KMS-11 (cell line): ENCODE measurements at regions not wholly inside any gene's neighbourhood (a gene's known extent, or its start where the extent isn't known, plus 50 kb on each side); places are given as distances from the start of the nearest gene placed in this dataset.

Experiments used
- H2AFZ ChIP-seq: fragments of 200-600 bp; sonication (generic); 2 replicates; pipeline ENCODE4 v1.6.1; 2016; ENCODE audit warnings: antibody characterized with exemption, mixed run types, low read depth
- H3K27ac ChIP-seq: fragments of 200-600 bp; sonication (generic); 2 replicates; pipeline ENCODE4 v1.6.1; 2016; ENCODE audit warnings: mild to moderate bottlenecking, mixed run types
- H3K27me3 ChIP-seq: fragments of 200-600 bp; sonication (generic); 2 replicates; pipeline ENCODE4 v1.6.1; 2017; ENCODE audit warnings: mild to moderate bottlenecking, low read depth, mixed run types, moderate library complexity; ENCODE audit not compliant: insufficient read depth
- H3K36me3 ChIP-seq: fragments of 200-600 bp; sonication (generic); 2 replicates; pipeline ENCODE4 v1.6.1; 2017; ENCODE audit warnings: mild to moderate bottlenecking, mixed run types; ENCODE audit not compliant: insufficient read depth
- H3K4me1 ChIP-seq: fragments of 200-600 bp; sonication (generic); 2 replicates; pipeline ENCODE4 v1.6.1; 2016; ENCODE audit warnings: mild to moderate bottlenecking, low read depth, mixed run types; ENCODE audit not compliant: poor library complexity, severe bottlenecking
- H3K4me2 ChIP-seq: fragments of 200-600 bp; sonication (generic); 2 replicates; pipeline ENCODE4 v1.7.0; 2016; ENCODE audit warnings: mild to moderate bottlenecking, mixed run types
- H3K4me3 ChIP-seq: fragments of 200-600 bp; sonication (generic); IDR thresholded peaks from 2 replicates; pipeline ENCODE4 v1.6.1; 2017; ENCODE audit warnings: low read depth, low read length, mixed read lengths; ENCODE audit not compliant: insufficient read depth
- H3K79me2 ChIP-seq: fragments of 200-600 bp; sonication (generic); 2 replicates; pipeline ENCODE4 v1.6.1; 2016; ENCODE audit warnings: low read depth, mixed run types; ENCODE audit not compliant: insufficient read depth
- H3K9ac ChIP-seq: fragments of 200-600 bp; sonication (generic); 2 replicates; pipeline ENCODE4 v1.6.1; 2016; ENCODE audit warnings: mild to moderate bottlenecking, mixed run types
- H4K20me1 ChIP-seq: fragments of 200-600 bp; sonication (generic); 2 replicates; pipeline ENCODE4 v1.6.1; 2016; ENCODE audit warnings: mild to moderate bottlenecking, mixed run types; ENCODE audit not compliant: insufficient read depth
- TF ChIP-seq, protein P1 (sequence below): fragments of 200-600 bp; sonication (generic); conservative IDR thresholded peaks from 2 replicates; pipeline ENCODE4 v1.6.1; 2017; ENCODE audit warnings: low read depth, mild to moderate bottlenecking, antibody characterized with exemption, low read length, moderate library complexity, mixed read lengths

DNA sequence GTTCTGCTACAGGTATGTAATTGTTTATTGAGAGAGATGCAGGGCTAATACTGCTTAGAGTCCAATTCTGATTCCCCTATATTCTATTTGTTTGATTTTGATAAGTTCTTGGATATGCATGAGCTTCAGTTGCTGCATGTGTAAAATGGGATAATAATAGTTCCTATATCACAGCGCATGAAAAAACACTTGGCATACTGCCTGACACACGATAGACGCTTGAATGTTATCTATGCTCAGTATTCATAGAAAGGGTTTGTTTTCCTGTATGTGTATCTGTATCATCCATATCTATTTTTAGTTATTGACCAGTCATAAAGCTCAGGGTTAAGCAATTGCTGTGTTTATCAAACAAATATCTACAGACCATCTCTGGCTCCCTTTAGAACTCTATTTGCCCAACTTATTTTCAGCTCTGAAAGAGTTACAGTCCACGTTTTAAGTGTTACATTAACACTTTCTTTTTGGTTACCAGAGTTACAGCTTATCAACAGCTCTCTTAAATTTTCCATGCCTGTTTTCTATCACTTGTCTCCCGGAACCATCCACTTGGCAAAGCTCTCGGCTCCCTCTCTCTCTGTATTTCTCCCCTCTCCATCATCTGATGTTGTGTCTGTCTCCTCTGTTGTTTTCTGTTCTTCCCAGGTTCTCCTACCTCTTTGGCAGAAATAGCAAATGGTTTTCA lies 334.8 kb downstream of the CBLN1 start:
- Histone ChIP-seq H3K79me2 (no peaks in the 10 kb centered on the region), H4K20me1 (no peaks in the 10 kb centered on the region), H3K36me3 (no peaks in the 10 kb centered on the region), H3K27ac (no peak overlapping the region), H3K4me2 (no peak overlapping the region), H2AFZ (no peak overlapping the region), H3K4me3 (no peak overlapping the region), H3K4me1 (no peaks in the 10 kb centered on the region), H3K27me3 (no peaks in the 10 kb centered on the region), H3K9ac (no peak overlapping the region)
- TF ChIP-seq, protein P1, sequence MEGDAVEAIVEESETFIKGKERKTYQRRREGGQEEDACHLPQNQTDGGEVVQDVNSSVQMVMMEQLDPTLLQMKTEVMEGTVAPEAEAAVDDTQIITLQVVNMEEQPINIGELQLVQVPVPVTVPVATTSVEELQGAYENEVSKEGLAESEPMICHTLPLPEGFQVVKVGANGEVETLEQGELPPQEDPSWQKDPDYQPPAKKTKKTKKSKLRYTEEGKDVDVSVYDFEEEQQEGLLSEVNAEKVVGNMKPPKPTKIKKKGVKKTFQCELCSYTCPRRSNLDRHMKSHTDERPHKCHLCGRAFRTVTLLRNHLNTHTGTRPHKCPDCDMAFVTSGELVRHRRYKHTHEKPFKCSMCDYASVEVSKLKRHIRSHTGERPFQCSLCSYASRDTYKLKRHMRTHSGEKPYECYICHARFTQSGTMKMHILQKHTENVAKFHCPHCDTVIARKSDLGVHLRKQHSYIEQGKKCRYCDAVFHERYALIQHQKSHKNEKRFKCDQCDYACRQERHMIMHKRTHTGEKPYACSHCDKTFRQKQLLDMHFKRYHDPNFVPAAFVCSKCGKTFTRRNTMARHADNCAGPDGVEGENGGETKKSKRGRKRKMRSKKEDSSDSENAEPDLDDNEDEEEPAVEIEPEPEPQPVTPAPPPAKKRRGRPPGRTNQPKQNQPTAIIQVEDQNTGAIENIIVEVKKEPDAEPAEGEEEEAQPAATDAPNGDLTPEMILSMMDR: no peak

DNA sequence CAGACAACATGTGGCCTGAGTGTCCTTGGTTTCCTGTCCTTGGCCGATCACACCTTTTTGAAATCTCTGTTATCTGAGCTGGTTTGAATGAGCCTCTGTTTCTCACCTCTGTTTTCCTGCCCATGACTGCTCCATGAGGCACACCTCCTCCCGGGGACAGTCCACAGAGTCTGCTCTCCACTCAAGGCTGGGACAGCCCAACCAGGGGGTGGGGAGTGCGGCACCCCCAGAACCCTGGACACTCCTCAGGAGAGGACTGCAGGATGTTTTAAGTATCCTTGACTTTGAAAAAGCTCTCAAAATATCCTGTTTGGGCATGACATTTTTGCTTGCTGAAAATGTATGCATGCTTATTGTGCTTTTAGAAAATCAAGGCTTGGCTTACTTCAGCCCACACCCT lies 333.0 kb upstream of the N4BP1 start:
- Histone ChIP-seq H2AFZ (no peak overlapping the region), H3K4me3 (no peak overlapping the region), H3K4me2 (no peak overlapping the region), H3K27ac (no peak overlapping the region), H3K79me2 (no peaks in the 10 kb centered on the region), H3K36me3 (no peaks in the 10 kb centered on the region), H4K20me1 (no peaks in the 10 kb centered on the region), H3K4me1 (no peaks in the 10 kb centered on the region), H3K9ac (no peak overlapping the region), H3K27me3 (no peaks in the 10 kb centered on the region)
- TF ChIP-seq, protein P1: no peak

DNA sequence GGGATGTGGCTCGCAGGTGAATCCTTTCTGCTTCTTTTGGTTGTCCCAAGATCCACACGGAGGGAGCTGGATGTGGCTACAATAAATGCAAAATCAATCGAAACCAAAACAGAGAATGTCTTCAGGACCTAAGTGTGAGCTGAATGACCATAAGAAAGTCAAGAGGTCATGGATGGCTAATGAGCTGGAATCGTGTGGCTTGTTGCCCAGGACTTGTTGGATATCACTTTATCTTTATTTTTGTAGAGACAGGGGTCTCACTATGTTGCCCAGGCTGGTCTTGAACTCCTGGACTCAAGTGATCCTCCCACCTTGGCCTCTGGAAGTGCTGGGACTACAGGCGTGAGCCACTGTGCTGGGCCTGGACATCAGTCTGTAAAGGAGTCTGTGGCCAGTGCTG lies 326.8 kb upstream of the N4BP1 start:
- no peak overlapping the region for H3K4me2 ChIP-seq
- H3K36me3 ChIP-seq: no peaks in the 10 kb centered on the region
- TF ChIP-seq, protein P1: no peak
- H3K27me3 ChIP-seq: no peaks in the 10 kb centered on the region
- H4K20me1 ChIP-seq: no peaks in the 10 kb centered on the region
- no peaks in the 10 kb centered on the region for H3K4me1 ChIP-seq
- H3K9ac ChIP-seq: no peak overlapping the region
- no peak overlapping the region for H3K27ac ChIP-seq
- H3K4me3 ChIP-seq: no peak overlapping the region
- no peaks in the 10 kb centered on the region for H3K79me2 ChIP-seq
- H2AFZ ChIP-seq: no peak overlapping the region

DNA sequence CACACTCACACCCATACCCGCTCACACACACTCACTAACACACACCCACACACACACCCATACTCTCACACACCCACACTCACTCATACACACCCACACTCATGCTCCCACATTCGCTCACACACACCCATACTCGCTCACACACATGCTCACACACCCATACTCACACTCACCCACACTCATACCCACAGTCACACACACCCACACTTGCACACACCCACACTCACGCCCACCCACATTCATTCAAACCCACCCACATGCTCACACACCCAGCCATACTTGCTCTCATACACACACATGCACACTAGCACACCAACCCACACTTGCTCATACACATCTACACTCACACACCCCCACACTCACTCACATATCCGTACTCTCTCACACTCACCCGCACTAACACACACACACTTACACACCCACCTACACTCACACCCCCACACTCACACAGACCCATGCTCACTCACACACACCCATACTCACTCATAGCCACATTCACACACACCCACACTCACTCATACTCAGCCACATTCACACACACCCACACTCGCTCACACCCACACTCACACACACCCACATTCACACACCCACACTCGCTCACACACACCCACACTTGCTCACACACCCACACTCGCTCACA lies 322.4 kb upstream of the N4BP1 start:
- Histone ChIP-seq H3K4me2 (no peak overlapping the region), H3K4me1 (no peaks in the 10 kb centered on the region), H4K20me1 (no peaks in the 10 kb centered on the region), H3K27me3 (no peaks in the 10 kb centered on the region), H2AFZ (no peak overlapping the region), H3K79me2 (no peaks in the 10 kb centered on the region), H3K9ac (no peak overlapping the region), H3K27ac (no peak overlapping the region), H3K36me3 (no peaks in the 10 kb centered on the region), H3K4me3 (no peak overlapping the region)
- TF ChIP-seq, protein P1: no peak
